ENCODE measurements at regions not wholly inside any gene's neighbourhood (a gene's known extent, or its start where the extent isn't known, plus 50 kb on each side); places are given as distances from the start of the nearest gene placed in this dataset.

DNA sequence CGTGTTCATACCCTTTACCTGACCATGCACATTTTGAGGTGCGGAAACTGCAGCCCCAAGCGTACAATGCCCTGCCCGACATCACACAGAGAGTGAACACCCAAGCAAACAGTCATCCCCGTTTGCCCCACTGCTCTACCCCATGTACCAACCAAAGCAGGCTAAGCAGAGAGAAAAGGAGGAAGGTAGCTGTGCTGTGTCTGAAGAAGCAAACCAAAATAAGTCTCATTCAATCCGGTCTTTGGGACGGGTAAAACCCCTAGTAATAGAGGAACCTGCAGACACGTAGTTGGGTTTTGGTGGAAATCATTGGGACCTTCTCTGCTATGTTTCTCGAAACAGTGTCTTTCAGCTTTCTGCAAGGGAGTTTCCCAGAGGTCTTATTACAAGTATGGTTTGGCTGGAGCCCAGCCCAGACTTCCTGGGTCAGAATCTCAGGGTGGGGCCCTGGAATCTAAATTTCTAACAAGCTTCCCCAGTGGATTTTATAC is 164.6 kb upstream of the HES1 start:
- no peaks in the 10 kb centered on the region for H3K27me3 ChIP-seq (ENCODE audit: control insufficient read depth in 3 of 3, insufficient read depth in 3 of 3, low read length in 3 of 3)
- H3K9me3 ChIP-seq (ENCODE audit: control insufficient read depth in 3 of 3, low read length in 3 of 3), result no peaks in the 10 kb centered on the region
- H3K4me3 ChIP-seq (ENCODE audit: low read length in 3 of 3), result no peak overlapping the region
- H3K36me3 ChIP-seq (ENCODE audit: control insufficient read depth in 3 of 3, insufficient read depth in 3 of 3, low read length in 3 of 3), result no peaks in the 10 kb centered on the region
- H3K27ac ChIP-seq (ENCODE audit: low read depth, low read length), result no peak overlapping the region
- H3K4me1 ChIP-seq (ENCODE audit: control insufficient read depth in 3 of 3, insufficient read depth in 3 of 3, low read length in 3 of 3), result peaks cover 10 to 14% (median 13%) of the 10 kb centered on the region in 3 donors
- no peak overlapping the region for H3K9ac ChIP-seq (ENCODE audit: low read depth in 1 of 3, low read length in 3 of 3)

DNA sequence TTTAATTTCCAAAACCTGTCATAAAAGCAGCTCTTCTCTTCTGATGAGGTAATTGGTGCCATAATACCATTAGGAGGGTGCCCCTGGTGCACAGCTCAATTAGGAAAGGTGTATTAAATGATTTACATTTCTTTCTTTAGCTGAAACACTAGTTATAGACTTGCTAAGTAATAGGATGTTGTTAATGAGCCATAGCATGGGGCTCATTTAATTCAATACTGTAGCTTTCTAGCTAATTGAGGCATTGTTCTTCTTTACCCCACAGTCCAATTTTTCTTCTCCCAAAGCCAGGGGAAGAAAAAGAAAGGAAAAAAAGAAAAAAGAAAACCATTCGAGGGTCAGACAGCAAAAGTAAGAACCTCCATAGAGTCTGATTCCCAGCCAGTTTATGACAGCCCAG is 164.0 kb upstream of the HES1 start:
- Histone ChIP-seq H3K27me3 (ENCODE audit: control insufficient read depth in 3 of 3, insufficient read depth in 3 of 3, low read length in 3 of 3) (no peaks in the 10 kb centered on the region), H3K36me3 (ENCODE audit: control insufficient read depth in 3 of 3, insufficient read depth in 3 of 3, low read length in 3 of 3) (no peaks in the 10 kb centered on the region), H3K4me1 (ENCODE audit: control insufficient read depth in 3 of 3, insufficient read depth in 3 of 3, low read length in 3 of 3) (peaks cover 10 to 14% (median 13%) of the 10 kb centered on the region in 3 donors), H3K9ac (ENCODE audit: low read depth in 1 of 3, low read length in 3 of 3) (no peak overlapping the region), H3K27ac (ENCODE audit: low read depth, low read length) (no peak overlapping the region), H3K4me3 (ENCODE audit: low read length in 3 of 3) (no peak overlapping the region), H3K9me3 (ENCODE audit: control insufficient read depth in 3 of 3, low read length in 3 of 3) (no peaks in the 10 kb centered on the region)

DNA sequence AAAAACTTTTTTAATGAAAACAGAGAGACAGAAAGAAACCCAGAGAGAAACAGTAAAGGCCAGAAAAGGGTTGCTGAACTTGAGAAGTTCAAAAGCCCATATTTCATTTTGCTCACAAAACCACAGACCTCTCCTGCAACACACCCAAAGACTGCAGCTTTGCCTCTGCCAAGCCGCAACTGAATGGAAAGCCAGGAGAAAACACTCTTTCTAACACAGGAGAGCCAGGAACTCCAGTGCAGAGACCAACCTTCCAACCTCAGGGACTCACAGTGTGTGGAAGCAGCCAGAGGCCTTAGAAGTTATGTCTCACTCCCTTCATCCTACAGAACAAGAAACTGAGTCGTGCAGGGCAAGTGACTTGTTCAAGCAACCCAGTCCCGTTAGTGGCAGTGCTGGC is 163.1 kb upstream of the HES1 start:
- Histone ChIP-seq H3K9me3 (ENCODE audit: control insufficient read depth in 3 of 3, low read length in 3 of 3) (no peaks in the 10 kb centered on the region), H3K27me3 (ENCODE audit: control insufficient read depth in 3 of 3, insufficient read depth in 3 of 3, low read length in 3 of 3) (no peaks in the 10 kb centered on the region), H3K4me1 (ENCODE audit: control insufficient read depth in 3 of 3, insufficient read depth in 3 of 3, low read length in 3 of 3) (peaks cover 10 to 14% (median 13%) of the 10 kb centered on the region in 3 donors), H3K4me3 (ENCODE audit: low read length in 3 of 3) (no peak overlapping the region), H3K27ac (ENCODE audit: low read depth, low read length) (no peak overlapping the region), H3K9ac (ENCODE audit: low read depth in 1 of 3, low read length in 3 of 3) (no peak overlapping the region), H3K36me3 (ENCODE audit: control insufficient read depth in 3 of 3, insufficient read depth in 3 of 3, low read length in 3 of 3) (no peaks in the 10 kb centered on the region)

DNA sequence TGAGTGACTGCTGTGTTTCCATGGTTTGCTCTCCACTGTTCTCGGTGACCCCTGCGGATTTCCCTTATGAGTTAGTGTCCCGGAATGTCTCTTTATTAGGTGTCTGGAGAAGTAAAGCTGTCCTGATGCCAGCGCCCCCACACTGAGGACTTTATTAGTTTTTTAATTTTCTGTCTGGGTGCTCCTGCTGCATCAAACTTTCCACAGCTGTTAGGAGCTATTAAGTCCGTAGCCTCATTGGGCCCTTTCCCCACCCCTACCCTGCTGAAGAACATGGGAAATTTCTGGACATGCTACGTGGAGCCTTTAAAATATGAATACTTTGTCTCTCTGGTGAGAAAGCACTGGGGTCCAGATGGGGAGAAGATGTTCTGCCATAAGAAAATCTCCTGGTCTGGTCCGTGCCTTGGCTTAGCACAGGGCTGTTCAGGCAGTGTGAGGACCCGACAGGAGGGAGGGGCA is 161.7 kb upstream of the HES1 start:
- H3K36me3 ChIP-seq (ENCODE audit: control insufficient read depth in 3 of 3, insufficient read depth in 3 of 3, low read length in 3 of 3), result no peaks in the 10 kb centered on the region
- no peaks in the 10 kb centered on the region for H3K27me3 ChIP-seq (ENCODE audit: control insufficient read depth in 3 of 3, insufficient read depth in 3 of 3, low read length in 3 of 3)
- H3K4me1 ChIP-seq (ENCODE audit: control insufficient read depth in 3 of 3, insufficient read depth in 3 of 3, low read length in 3 of 3), result peaks cover 10 to 14% (median 13%) of the 10 kb centered on the region in 3 donors
- H3K27ac ChIP-seq (ENCODE audit: low read depth, low read length), result no peak overlapping the region
- peak overlapping the region in 1 of 3 donors; percentile 41 for H3K9ac ChIP-seq (ENCODE audit: low read depth in 1 of 3, low read length in 3 of 3)
- H3K9me3 ChIP-seq (ENCODE audit: control insufficient read depth in 3 of 3, low read length in 3 of 3), result no peaks in the 10 kb centered on the region
- H3K4me3 ChIP-seq (ENCODE audit: low read length in 3 of 3), result no peak overlapping the region

DNA sequence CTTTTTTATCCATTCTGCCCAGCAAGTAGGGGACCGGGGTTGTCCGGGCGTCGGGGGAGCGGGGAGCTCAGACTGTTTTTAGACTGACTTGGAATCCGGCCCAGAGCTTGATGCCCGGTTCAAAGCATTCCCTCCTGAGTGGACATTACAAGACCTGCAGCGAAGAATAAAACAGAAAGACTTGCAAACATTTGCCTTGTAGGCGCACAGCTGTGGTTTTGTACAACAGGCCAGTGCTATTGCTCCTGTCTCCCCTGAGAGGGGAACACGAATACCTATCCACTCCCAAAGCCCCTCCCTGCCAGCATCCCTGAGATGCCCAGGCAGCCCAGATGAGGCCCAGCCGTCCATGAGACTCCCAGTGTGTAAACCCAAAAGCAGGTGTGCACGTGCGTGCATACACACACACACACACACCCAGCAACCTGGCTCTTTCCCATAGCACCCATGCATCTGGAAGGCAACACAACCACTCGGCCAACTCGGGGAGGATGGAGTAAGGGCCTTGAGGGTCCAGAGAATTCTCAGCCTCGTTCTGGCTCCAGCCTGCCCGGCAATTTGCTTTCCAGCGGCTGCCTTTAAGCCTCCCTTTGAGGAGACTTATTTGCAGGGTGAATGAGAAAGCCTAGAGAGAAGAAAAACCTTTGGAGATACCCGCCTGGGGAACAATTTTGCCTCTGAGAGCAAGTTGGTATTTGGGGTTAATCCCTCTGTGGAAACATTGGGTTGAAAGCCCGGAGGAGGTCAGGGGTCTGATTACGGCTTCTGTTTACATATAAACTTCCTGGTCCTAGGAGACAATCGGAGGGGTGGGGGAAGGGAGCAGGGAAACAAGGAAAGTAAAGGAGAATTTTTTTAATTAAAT is 161.0 kb upstream of the HES1 start:
- peaks cover 10 to 14% (median 13%) of the 10 kb centered on the region in 3 donors for H3K4me1 ChIP-seq (ENCODE audit: control insufficient read depth in 3 of 3, insufficient read depth in 3 of 3, low read length in 3 of 3)
- H3K4me3 ChIP-seq (ENCODE audit: low read length in 3 of 3), result peak overlapping the region in 2 of 3 donors; percentile 4 to 35
- H3K36me3 ChIP-seq (ENCODE audit: control insufficient read depth in 3 of 3, insufficient read depth in 3 of 3, low read length in 3 of 3), result no peaks in the 10 kb centered on the region
- H3K27me3 ChIP-seq (ENCODE audit: control insufficient read depth in 3 of 3, insufficient read depth in 3 of 3, low read length in 3 of 3), result no peaks in the 10 kb centered on the region
- no peak overlapping the region for H3K27ac ChIP-seq (ENCODE audit: low read depth, low read length)
- H3K9ac ChIP-seq (ENCODE audit: low read depth in 1 of 3, low read length in 3 of 3), result peak overlapping the region in 2 of 3 donors; percentile 41 to 60
- no peaks in the 10 kb centered on the region for H3K9me3 ChIP-seq (ENCODE audit: control insufficient read depth in 3 of 3, low read length in 3 of 3)

DNA sequence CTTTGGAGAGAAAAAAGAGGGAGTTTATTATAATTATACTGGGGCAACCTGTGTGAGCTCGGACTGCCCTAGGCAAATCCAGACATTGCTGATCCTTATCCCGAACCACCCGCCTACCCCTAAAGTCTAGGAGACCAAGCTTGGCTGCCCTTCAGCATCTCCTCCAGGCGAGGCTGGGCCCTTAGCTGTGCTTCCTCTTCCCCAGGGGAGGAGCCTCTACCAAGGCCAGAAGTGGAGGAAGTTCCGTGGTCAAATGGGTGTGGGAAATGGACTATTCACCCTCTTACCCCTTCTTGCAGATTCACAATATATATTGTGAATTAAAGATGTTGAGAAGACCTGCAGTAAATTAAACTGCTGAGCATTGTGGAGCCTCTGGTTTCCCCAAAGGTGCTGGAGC is 158.3 kb upstream of the HES1 start:
- H3K9ac ChIP-seq (ENCODE audit: low read depth in 1 of 3, low read length in 3 of 3), result no peak overlapping the region

DNA sequence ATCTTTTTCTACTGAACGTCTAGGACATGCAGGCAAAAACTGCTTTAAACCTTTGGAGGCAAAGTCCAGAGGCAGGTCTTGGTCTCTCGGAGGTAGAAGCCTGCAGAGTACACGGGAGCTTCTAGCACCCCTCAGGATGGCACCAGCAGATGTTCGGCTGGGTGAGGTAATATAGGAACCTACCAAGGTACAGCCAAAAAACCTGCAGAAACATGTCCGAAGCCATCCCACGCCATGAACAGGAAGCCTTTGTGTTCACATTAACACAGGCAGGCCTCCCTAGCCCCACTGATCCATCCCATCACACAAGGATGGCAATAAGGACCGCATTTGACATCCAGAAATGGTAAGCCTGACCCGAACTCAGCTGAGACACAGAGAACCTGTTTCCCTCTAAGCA is 157.9 kb upstream of the HES1 start:
- Histone ChIP-seq H3K4me3 (ENCODE audit: low read length in 3 of 3) (no peak overlapping the region), H3K9me3 (ENCODE audit: control insufficient read depth in 3 of 3, low read length in 3 of 3) (no peaks in the 10 kb centered on the region), H3K27ac (ENCODE audit: low read depth, low read length) (no peak overlapping the region), H3K27me3 (ENCODE audit: control insufficient read depth in 3 of 3, insufficient read depth in 3 of 3, low read length in 3 of 3) (no peaks in the 10 kb centered on the region), H3K4me1 (ENCODE audit: control insufficient read depth in 3 of 3, insufficient read depth in 3 of 3, low read length in 3 of 3) (peaks cover 18 to 31% (median 25%) of the 10 kb centered on the region in 3 donors), H3K9ac (ENCODE audit: low read depth in 1 of 3, low read length in 3 of 3) (no peak overlapping the region), H3K36me3 (ENCODE audit: control insufficient read depth in 3 of 3, insufficient read depth in 3 of 3, low read length in 3 of 3) (no peaks in the 10 kb centered on the region)

More for the DNA sequence above, 158.3 kb upstream of the HES1 start:
- Histone ChIP-seq H3K27ac (ENCODE audit: low read depth, low read length) (no peak overlapping the region), H3K4me3 (ENCODE audit: low read length in 3 of 3) (no peak overlapping the region), H3K36me3 (ENCODE audit: control insufficient read depth in 3 of 3, insufficient read depth in 3 of 3, low read length in 3 of 3) (no peaks in the 10 kb centered on the region), H3K4me1 (ENCODE audit: control insufficient read depth in 3 of 3, insufficient read depth in 3 of 3, low read length in 3 of 3) (peaks cover 14 to 27% (median 21%) of the 10 kb centered on the region in 3 donors), H3K27me3 (ENCODE audit: control insufficient read depth in 3 of 3, insufficient read depth in 3 of 3, low read length in 3 of 3) (no peaks in the 10 kb centered on the region), H3K9me3 (ENCODE audit: control insufficient read depth in 3 of 3, low read length in 3 of 3) (no peaks in the 10 kb centered on the region)

DNA sequence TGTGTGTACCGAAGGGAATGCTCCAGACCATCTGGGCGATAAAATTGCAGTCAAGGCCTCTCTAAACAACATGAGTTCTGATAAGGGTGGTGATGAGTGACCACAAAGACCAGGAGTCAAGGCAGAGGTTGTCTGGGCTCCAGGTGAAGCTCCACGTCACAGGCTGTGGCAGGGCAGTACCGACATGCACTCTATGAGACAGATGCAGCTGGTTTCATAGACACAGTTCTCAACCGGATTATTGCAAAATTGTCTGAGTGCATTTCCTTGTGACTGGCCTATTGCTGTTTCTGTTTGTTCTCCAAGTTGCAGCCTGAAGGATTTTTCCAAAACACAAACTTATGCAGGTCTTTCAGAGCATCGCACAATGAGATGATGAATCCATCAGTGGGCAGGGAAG is 157.5 kb upstream of the HES1 start:
- H3K4me1 ChIP-seq (ENCODE audit: control insufficient read depth in 3 of 3, insufficient read depth in 3 of 3, low read length in 3 of 3), result peaks cover 20 to 34% (median 26%) of the 10 kb centered on the region in 3 donors
- no peak overlapping the region for H3K27ac ChIP-seq (ENCODE audit: low read depth, low read length)
- no peak overlapping the region for H3K9ac ChIP-seq (ENCODE audit: low read depth in 1 of 3, low read length in 3 of 3)
- no peaks in the 10 kb centered on the region for H3K36me3 ChIP-seq (ENCODE audit: control insufficient read depth in 3 of 3, insufficient read depth in 3 of 3, low read length in 3 of 3)
- H3K4me3 ChIP-seq (ENCODE audit: low read length in 3 of 3), result no peak overlapping the region
- no peaks in the 10 kb centered on the region for H3K9me3 ChIP-seq (ENCODE audit: control insufficient read depth in 3 of 3, low read length in 3 of 3)
- no peaks in the 10 kb centered on the region for H3K27me3 ChIP-seq (ENCODE audit: control insufficient read depth in 3 of 3, insufficient read depth in 3 of 3, low read length in 3 of 3)

DNA sequence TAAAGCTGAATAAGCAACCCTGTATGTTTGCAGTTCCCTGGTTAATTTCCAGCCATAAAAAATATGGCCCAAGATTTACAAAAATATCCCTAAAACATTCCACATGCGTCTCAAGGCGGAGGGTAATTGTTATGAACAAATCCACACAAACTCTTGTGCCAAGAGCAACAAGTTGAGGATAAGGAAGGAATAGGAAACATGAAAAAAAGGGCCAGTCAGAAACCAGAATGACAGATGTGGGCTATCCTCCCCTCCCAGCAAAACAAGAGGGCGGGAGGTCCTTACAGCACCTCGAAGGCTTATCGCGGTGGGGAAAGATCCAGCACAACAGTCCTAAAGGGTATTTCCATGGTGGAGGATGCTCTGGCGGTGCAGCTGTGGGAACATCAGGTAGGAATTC is 155.6 kb upstream of the HES1 start:
- H3K27me3 ChIP-seq (ENCODE audit: control insufficient read depth in 3 of 3, insufficient read depth in 3 of 3, low read length in 3 of 3), result no peaks in the 10 kb centered on the region
- no peaks in the 10 kb centered on the region for H3K36me3 ChIP-seq (ENCODE audit: control insufficient read depth in 3 of 3, insufficient read depth in 3 of 3, low read length in 3 of 3)
- no peak overlapping the region for H3K9ac ChIP-seq (ENCODE audit: low read depth in 1 of 3, low read length in 3 of 3)
- no peak overlapping the region for H3K27ac ChIP-seq (ENCODE audit: low read depth, low read length)
- peaks cover 21 to 28% (median 26%) of the 10 kb centered on the region in 3 donors for H3K4me1 ChIP-seq (ENCODE audit: control insufficient read depth in 3 of 3, insufficient read depth in 3 of 3, low read length in 3 of 3)
- no peaks in the 10 kb centered on the region for H3K9me3 ChIP-seq (ENCODE audit: control insufficient read depth in 3 of 3, low read length in 3 of 3)
- H3K4me3 ChIP-seq (ENCODE audit: low read length in 3 of 3), result no peak overlapping the region

DNA sequence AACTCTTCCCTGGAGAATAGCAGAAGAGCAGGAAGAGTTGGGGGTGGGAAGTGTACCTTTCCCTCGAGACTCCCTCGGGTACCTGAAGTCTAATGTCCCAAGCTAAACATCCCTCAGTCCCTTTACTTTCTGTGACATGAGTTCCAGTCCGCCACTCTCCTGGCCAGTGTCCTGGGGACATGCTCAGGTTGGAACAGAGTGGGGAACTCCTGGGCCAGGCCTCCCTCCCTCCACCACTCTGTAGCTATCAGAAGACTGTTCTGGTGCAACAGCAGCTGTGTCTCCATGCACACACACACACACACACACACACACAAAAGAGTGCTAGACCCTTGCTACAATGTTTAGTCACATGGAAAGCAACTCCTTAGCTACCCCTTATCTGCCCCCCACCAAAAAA is 155.0 kb upstream of the HES1 start:
- no peaks in the 10 kb centered on the region for H3K36me3 ChIP-seq (ENCODE audit: control insufficient read depth in 3 of 3, insufficient read depth in 3 of 3, low read length in 3 of 3)
- H3K9ac ChIP-seq (ENCODE audit: low read depth in 1 of 3, low read length in 3 of 3), result no peak overlapping the region
- H3K4me3 ChIP-seq (ENCODE audit: low read length in 3 of 3), result no peak overlapping the region
- H3K27me3 ChIP-seq (ENCODE audit: control insufficient read depth in 3 of 3, insufficient read depth in 3 of 3, low read length in 3 of 3), result no peaks in the 10 kb centered on the region
- peaks cover 21 to 27% (median 26%) of the 10 kb centered on the region in 3 donors for H3K4me1 ChIP-seq (ENCODE audit: control insufficient read depth in 3 of 3, insufficient read depth in 3 of 3, low read length in 3 of 3)
- no peak overlapping the region for H3K27ac ChIP-seq (ENCODE audit: low read depth, low read length)
- H3K9me3 ChIP-seq (ENCODE audit: control insufficient read depth in 3 of 3, low read length in 3 of 3), result no peaks in the 10 kb centered on the region
